ENCODE measurements at regions not wholly inside any gene's neighbourhood (a gene's known extent, or its start where the extent isn't known, plus 50 kb on each side); places are given as distances from the start of the nearest gene placed in this dataset.

- TF ChIP-seq CTCF (conservative IDR thresholded peaks at IDR 0.05; ENCODE audit: low read depth, low read length) = no peak
- no peak for TF ChIP-seq CEBPB (IDR thresholded peaks at IDR 0.05; ENCODE audit: low read depth, low read length)
- TF ChIP-seq BHLHE40 (IDR thresholded peaks at IDR 0.05; ENCODE audit: low read depth, low read length) = no peak
- TF ChIP-seq MAFK (IDR thresholded peaks at IDR 0.05; ENCODE audit: low read depth, low read length) = no peak
Measured at GRCh38 chr7:96772139-96772694, 62.6 kb upstream of the SEM1 start.
